GM23248 (cell line): ENCODE measurements at regions not wholly inside any gene's neighbourhood (a gene's known extent, or its start where the extent isn't known, plus 50 kb on each side); places are given as distances from the start of the nearest gene placed in this dataset.

Experiments
- DNase-seq: peaks from one replicate; pipeline ENCODE4 v3.0.0-alpha.2; 2015
- H2AFZ ChIP-seq: fragments of 200-600 bp; sonication (generic); 2 replicates; pipeline ENCODE4 v1.6.1; 2016; ENCODE audit warnings: antibody characterized with exemption
- H3F3A ChIP-seq: fragments of 200-600 bp; sonication (generic); 2 replicates; pipeline ENCODE4 v1.6.1; 2016; ENCODE audit warnings: mild to moderate bottlenecking, antibody characterized with exemption, mixed run types; ENCODE audit not compliant: insufficient read depth
- H3K27ac ChIP-seq: fragments of 200-600 bp; sonication (generic); 2 replicates; pipeline ENCODE4 v1.5.1; 2016; ENCODE audit warnings: mild to moderate bottlenecking
- H3K27me3 ChIP-seq: fragments of 200-600 bp; sonication (generic); replicated peaks from 2 replicates; pipeline ENCODE4 v1.6.1; 2016; ENCODE audit warnings: mild to moderate bottlenecking; ENCODE audit not compliant: insufficient read depth
- H3K36me3 ChIP-seq: fragments of 200-600 bp; sonication (generic); 2 replicates; pipeline ENCODE4 v1.6.1; 2016; ENCODE audit warnings: low read depth, mild to moderate bottlenecking
- H3K4me1 ChIP-seq: fragments of 200-600 bp; sonication (generic); 2 replicates; pipeline ENCODE4 v1.6.1; 2016; ENCODE audit warnings: mild to moderate bottlenecking; ENCODE audit not compliant: insufficient read depth
- H3K4me2 ChIP-seq: fragments of 200-600 bp; sonication (generic); one replicate; pipeline ENCODE4 v1.6.1; 2016; ENCODE audit warnings: mild to moderate bottlenecking; ENCODE audit not compliant: unreplicated experiment
- H3K4me3 ChIP-seq: fragments of 200-600 bp; sonication (generic); 2 replicates; pipeline ENCODE4 v1.5.1; 2016; ENCODE audit warnings: mild to moderate bottlenecking
- H3K79me2 ChIP-seq: fragments of 200-600 bp; sonication (generic); 2 replicates; pipeline ENCODE4 v1.6.1; 2016; ENCODE audit warnings: mild to moderate bottlenecking; ENCODE audit not compliant: insufficient read depth
- H3K9ac ChIP-seq: fragments of 200-600 bp; sonication (generic); 2 replicates; pipeline ENCODE4 v1.6.1; 2016; ENCODE audit warnings: mild to moderate bottlenecking
- H3K9me2 ChIP-seq: fragments of 200-600 bp; sonication (generic); 2 replicates; pipeline ENCODE4 v1.6.1; 2016; ENCODE audit warnings: mixed run types, mild to moderate bottlenecking, moderate library complexity; ENCODE audit not compliant: insufficient read depth
- H3K9me3 ChIP-seq: fragments of 200-600 bp; sonication (generic); one replicate; pipeline ENCODE4 v1.6.1; 2017; ENCODE audit warnings: low read depth
- H4K20me1 ChIP-seq: fragments of 200-600 bp; sonication (generic); 2 replicates; pipeline ENCODE4 v1.6.0; 2016; ENCODE audit not compliant: insufficient read depth
- EZH2 ChIP-seq: fragments of 200-600 bp; sonication (generic); IDR thresholded peaks from 2 replicates; pipeline ENCODE4 v1.6.1; 2018; ENCODE audit warnings: antibody characterized with exemption, mild to moderate bottlenecking; ENCODE audit not compliant: insufficient read depth, poor library complexity, severe bottlenecking
- EZH2phosphoT487 ChIP-seq: fragments of 200-600 bp; sonication (generic); IDR thresholded peaks from 2 replicates; pipeline ENCODE4 v1.6.1; 2018; ENCODE audit warnings: antibody characterized with exemption, moderate library complexity, mild to moderate bottlenecking, low read depth; ENCODE audit not compliant: insufficient read depth
- WGBS, 2 experiments: methylation state at CpG; one replicate each; pipeline ENCODE4 v1.1.6; 2015 to 2017; ENCODE audit warnings: low lambda C conversion rate in 2 of 2, low coverage in 1 of 2; ENCODE audit errors: missing lambda C conversion rate in 2 of 2; 5-methylcytosine and 5-hydroxymethylcytosine counted together
- in situ Hi-C: fragments of 300-500 bp; cut with MboI; formaldehyde crosslinking; loops from 2 replicates; pipeline ENCODE4 v1.15.0; 2020

DNA sequence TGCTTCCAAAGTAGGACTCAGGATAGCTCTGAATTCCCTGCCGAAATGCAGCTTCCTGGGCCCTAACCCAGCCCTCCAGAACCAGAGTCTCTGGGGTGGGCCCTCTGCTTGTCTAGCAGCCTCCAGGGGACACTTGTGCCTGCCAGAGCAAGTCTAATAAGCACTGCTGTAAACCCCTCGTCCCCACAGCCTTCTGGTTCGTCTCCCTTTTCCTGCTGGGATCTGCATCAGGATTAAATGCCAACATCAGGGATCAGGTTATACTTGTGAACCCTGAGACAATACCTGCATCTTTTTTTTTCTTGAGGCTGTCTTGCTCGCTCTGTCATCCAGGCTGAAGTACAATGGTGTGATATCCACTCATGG is 282.0 kb downstream of the SEC14L1 start:
- Histone ChIP-seq H3K79me2 (peaks cover 92% of the 10 kb centered on the region), H3K9me2 (no peaks in the 10 kb centered on the region), H3K4me3 (no peak overlapping the region), H3K4me2 (no peak overlapping the region), H3K4me1 (peaks cover 63% of the 10 kb centered on the region), H3K9me3 (no peaks in the 10 kb centered on the region), H3K9ac (peak overlapping the region; percentile 65; the same call in 1 of the 2 replicates), H3K27me3 (no peaks in the 10 kb centered on the region), H3K36me3 (no peaks in the 10 kb centered on the region), H2AFZ (no peak overlapping the region), H3K27ac (peak overlapping the region; percentile 75; the same call in 1 of the 2 replicates), H4K20me1 (peaks cover 6% of the 10 kb centered on the region; the same call in 1 of the 2 replicates), H3F3A (peaks cover 34% of the 10 kb centered on the region)
- TF ChIP-seq EZH2 (no peak), EZH2phosphoT487 (no peak)
- 89 to 93% methylated on average over 4 of the region's 4 CpGs for WGBS, 2 experiments
- DNase-seq: no peak
- in situ Hi-C loops: no loop called here

GRCh38 chr17:77423589-77424451 is 283.1 kb downstream of the SEC14L1 start:
- Histone ChIP-seq H3K4me2 (peak overlapping the region; percentile 33), H3K9me2 (no peaks in the 10 kb centered on the region), H3K36me3 (no peaks in the 10 kb centered on the region), H3K27me3 (no peaks in the 10 kb centered on the region), H2AFZ (no peak overlapping the region), H3F3A (peaks cover 44% of the 10 kb centered on the region), H4K20me1 (peaks cover 6% of the 10 kb centered on the region; the same call in 1 of the 2 replicates), H3K9ac (peak overlapping the region; percentile 65), H3K4me1 (peaks cover 73% of the 10 kb centered on the region), H3K27ac (peak overlapping the region; percentile 75), H3K79me2 (peaks cover 92% of the 10 kb centered on the region), H3K4me3 (0 out of 2 replicates have a peak overlapping the region, but pooled peaks have one; percentile 3), H3K9me3 (no peaks in the 10 kb centered on the region)
- no peak for TF ChIP-seq EZH2
- TF ChIP-seq EZH2phosphoT487: no peak
- peak; percentile 97 for DNase-seq
- WGBS, 2 experiments: 7% methylated on average over 31 of the region's 31 CpGs
- in situ Hi-C loops: no loop called here

DNA sequence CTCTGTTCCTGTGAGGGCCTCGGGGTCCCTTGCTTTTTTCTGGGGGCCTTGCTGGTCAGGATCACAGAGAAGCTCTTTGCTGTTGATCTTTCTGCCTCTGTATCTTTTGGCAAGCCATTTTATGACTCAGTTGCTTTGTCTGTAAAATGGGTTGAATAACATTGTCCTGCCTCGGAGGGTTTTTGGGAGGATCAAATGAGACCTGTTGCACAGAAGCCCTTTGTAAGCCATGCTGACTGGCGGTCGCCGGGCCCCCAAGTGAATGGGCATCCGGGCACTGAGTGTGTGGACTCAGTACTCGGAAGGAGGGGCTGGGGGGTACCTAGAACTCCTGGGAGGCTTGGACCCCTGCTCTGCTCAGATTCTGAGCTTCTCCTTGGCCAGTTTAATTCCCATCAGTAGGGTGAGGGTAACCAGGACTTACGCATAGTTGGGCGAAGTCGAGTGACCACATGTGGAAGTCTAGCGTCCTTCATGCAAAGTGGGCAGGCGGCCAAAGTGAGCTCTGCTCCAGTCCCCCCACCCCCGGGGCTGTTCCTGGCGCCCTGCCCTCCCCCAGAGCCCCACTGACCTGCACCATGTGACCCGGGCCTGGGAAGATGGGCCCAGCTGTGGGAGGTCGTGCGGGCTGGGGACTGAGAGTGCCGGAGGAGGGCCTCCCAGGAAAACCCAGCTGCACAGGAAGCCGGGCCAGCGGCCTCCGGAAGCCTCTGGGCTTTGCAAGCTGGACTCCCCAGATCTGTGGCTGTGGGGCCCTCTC is 284.0 kb downstream of the SEC14L1 start:
- Histone ChIP-seq H4K20me1 (peaks cover 6% of the 10 kb centered on the region; the same call in 1 of the 2 replicates), H3K4me2 (peak overlapping the region; percentile 33), H2AFZ (no peak overlapping the region), H3K79me2 (peaks cover 92% of the 10 kb centered on the region), H3K4me3 (no peak overlapping the region), H3K9me2 (no peaks in the 10 kb centered on the region), H3K9me3 (no peaks in the 10 kb centered on the region), H3K9ac (peak overlapping the region; percentile 65), H3K36me3 (no peaks in the 10 kb centered on the region), H3K27me3 (no peaks in the 10 kb centered on the region), H3K4me1 (peaks cover 78% of the 10 kb centered on the region), H3K27ac (peak overlapping the region; percentile 75), H3F3A (peaks cover 46% of the 10 kb centered on the region)
- TF ChIP-seq EZH2 (no peak), EZH2phosphoT487 (no peak)
- in situ Hi-C loops: no loop called here
- peak; percentile 66 for DNase-seq
- 41 to 42% methylated on average over 19 to 21 of the region's 21 CpGs for WGBS, 2 experiments

- no peak for DNase-seq
- Histone ChIP-seq H3K79me2 (peaks cover 89% of the 10 kb centered on the region), H2AFZ (no peak overlapping the region), H3F3A (peaks cover 46% of the 10 kb centered on the region), H3K27me3 (no peaks in the 10 kb centered on the region), H3K9ac (peak overlapping the region; percentile 65), H3K4me1 (peaks cover 80% of the 10 kb centered on the region), H4K20me1 (peaks cover 6% of the 10 kb centered on the region; the same call in 1 of the 2 replicates), H3K27ac (peak overlapping the region; percentile 75; the same call in 1 of the 2 replicates), H3K9me3 (no peaks in the 10 kb centered on the region), H3K9me2 (no peaks in the 10 kb centered on the region), H3K4me2 (no peak overlapping the region), H3K36me3 (no peaks in the 10 kb centered on the region), H3K4me3 (no peak overlapping the region)
- 87 to 96% methylated on average over 5 to 9 of the region's 9 CpGs for WGBS, 2 experiments
- in situ Hi-C loops: no loop called here
- no peak for TF ChIP-seq EZH2
- TF ChIP-seq EZH2phosphoT487: no peak
These were observed 284.6 kb downstream of the SEC14L1 start for GRCh38 chr17:77425348-77425747.
